ENCODE measurements at regions not wholly inside any gene's neighbourhood (a gene's known extent, or its start where the extent isn't known, plus 50 kb on each side); places are given as distances from the start of the nearest gene placed in this dataset.

DNA sequence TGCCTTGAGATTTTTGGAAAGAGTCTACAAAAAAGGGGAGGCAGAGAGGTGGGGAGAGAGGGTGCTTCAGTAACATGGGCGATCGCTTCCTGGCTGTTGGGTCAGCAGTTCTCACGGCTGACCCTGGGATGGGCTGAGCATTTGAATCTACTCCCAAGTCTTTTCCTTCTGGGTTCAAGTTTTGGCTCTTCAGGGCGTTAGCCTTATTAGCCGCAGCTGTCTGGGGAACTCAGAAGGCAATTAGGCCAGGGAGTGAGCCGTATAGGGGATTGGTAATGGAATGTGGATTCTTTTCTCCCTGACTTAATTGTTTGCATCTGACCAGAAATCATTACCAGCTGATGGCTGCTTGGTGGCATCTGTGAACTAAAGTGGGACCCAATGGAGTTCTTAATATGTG is 250.5 kb upstream of the SKOR2 start:
- no peak for TF ChIP-seq MYC (IDR thresholded peaks at IDR 0.05; ENCODE audit: low read depth, low read length)
- no peak for TF ChIP-seq CTCF (IDR thresholded peaks at IDR 0.05; ENCODE audit: extremely low read depth in 1 of 2, insufficient read depth in 1 of 2, low read depth in 1 of 2, low read length in 2 of 2)
- TF ChIP-seq MAX (IDR thresholded peaks at IDR 0.05; ENCODE audit: insufficient read depth, insufficient read length): no peak
- no peak for TF ChIP-seq EZH2 (IDR thresholded peaks at IDR 0.05; ENCODE audit: borderline replicate concordance, low read depth, low read length, severe bottlenecking)
